Peyer's patch (tissue), 4 donors: ENCODE measurements at regions not wholly inside any gene's neighbourhood (a gene's known extent, or its start where the extent isn't known, plus 50 kb on each side); places are given as distances from the start of the nearest gene placed in this dataset.
"Not testable (repeated sequence)": the region's sequence is repeated elsewhere in the genome, so short reads cannot be mapped to it uniquely, and the experiment has no call there.

Source experiments
- POLR2A ChIP-seq, 2 donors: fragments of 450-650 bp; IDR thresholded peaks; one replicate each; pipeline ENCODE4 v1.5.1; 2017; ENCODE audit warnings: antibody characterized with exemption in 2 of 2, mild to moderate bottlenecking in 2 of 2, moderate library complexity in 2 of 2
- TF ChIP-seq, protein P1 (sequence below), 6 experiments: fragments of 450-650 bp in 4 of 6; fragments of 200-600 bp in 2 of 6; sonication (generic) in 1 of 6; IDR thresholded peaks; one replicate each; pipeline ENCODE4 v1.5.1; 2017 to 2019; ENCODE audit warnings: antibody characterized with exemption in 6 of 6, mild to moderate bottlenecking in 3 of 6, moderate library complexity in 1 of 6

DNA sequence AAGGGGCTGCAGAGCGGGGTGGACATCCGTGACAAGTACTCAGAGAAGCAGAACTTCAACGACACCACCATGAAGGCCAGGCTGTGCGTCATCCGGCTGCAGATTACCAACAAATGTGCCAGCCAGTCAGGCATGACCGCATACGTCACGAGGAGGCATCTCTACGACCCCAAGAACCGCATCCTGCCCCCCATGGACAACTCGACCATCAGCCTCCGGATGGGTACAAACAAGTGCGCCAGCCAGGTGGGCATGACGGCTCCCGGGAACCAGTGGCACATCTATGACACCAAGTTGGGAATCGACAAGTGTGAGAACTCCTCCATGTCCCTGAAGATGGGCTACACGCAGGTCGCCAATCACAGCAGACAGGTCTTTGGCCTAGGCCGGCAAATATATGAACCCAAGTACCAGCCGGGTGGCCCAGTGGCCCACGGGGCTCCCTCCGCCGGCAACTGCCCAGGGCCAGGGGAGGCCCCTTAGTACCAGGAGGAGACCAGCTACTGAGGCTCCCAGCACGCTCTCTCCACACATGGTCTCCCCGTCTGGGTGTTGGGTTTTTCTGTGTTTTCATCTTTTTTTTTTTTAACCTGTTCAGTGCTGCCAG lies 133.4 kb upstream of the TEKT4 start:
- TF ChIP-seq, protein P1, sequence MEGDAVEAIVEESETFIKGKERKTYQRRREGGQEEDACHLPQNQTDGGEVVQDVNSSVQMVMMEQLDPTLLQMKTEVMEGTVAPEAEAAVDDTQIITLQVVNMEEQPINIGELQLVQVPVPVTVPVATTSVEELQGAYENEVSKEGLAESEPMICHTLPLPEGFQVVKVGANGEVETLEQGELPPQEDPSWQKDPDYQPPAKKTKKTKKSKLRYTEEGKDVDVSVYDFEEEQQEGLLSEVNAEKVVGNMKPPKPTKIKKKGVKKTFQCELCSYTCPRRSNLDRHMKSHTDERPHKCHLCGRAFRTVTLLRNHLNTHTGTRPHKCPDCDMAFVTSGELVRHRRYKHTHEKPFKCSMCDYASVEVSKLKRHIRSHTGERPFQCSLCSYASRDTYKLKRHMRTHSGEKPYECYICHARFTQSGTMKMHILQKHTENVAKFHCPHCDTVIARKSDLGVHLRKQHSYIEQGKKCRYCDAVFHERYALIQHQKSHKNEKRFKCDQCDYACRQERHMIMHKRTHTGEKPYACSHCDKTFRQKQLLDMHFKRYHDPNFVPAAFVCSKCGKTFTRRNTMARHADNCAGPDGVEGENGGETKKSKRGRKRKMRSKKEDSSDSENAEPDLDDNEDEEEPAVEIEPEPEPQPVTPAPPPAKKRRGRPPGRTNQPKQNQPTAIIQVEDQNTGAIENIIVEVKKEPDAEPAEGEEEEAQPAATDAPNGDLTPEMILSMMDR (IDR thresholded peaks at IDR 0.05): not testable (repeated sequence)
- TF ChIP-seq POLR2A (IDR thresholded peaks at IDR 0.05): not testable (repeated sequence)
